ENCODE measurements at regions not wholly inside any gene's neighbourhood (a gene's known extent, or its start where the extent isn't known, plus 50 kb on each side); places are given as distances from the start of the nearest gene placed in this dataset.

GRCh38 chr5:68420476-68421344 lies 205.2 kb downstream of the PIK3R1 start:
- TF ChIP-seq CTCF (IDR thresholded peaks at IDR 0.05), result no peak
- DNase-seq (ENCODE audit: low spot score) (no peak), ATAC-seq (ENCODE audit: low FRiP score) (no peak)

GRCh38 chr5:68421485-68422220 lies 206.1 kb downstream of the PIK3R1 start:
- no peak for DNase-seq (ENCODE audit: low spot score)
- no peak for TF ChIP-seq CTCF (IDR thresholded peaks at IDR 0.05)
- no peak for ATAC-seq (ENCODE audit: low FRiP score)

GRCh38 chr5:68423154-68423811 lies 207.7 kb downstream of the PIK3R1 start:
- TF ChIP-seq CTCF (IDR thresholded peaks at IDR 0.05), result no peak
- DNase-seq (ENCODE audit: low spot score) (no peak), ATAC-seq (ENCODE audit: low FRiP score) (no peak)

- peak; percentile 38 for ATAC-seq (ENCODE audit: low FRiP score)
- TF ChIP-seq CTCF (IDR thresholded peaks at IDR 0.05), result no peak
Observed at GRCh38 chr5:68424799-68425537, 209.4 kb downstream of the PIK3R1 start.

GRCh38 chr5:68426586-68426985 lies 211.0 kb downstream of the PIK3R1 start:
- ATAC-seq (ENCODE audit: low FRiP score), result no peak
- DNase-seq (ENCODE audit: low spot score), result no peak
- TF ChIP-seq CTCF (IDR thresholded peaks at IDR 0.05), result no peak

More at GRCh38 chr5:68424799-68425537, 209.4 kb downstream of the PIK3R1 start:
- DNase-seq (ENCODE audit: low spot score), result no peak

- no peak for ATAC-seq (ENCODE audit: low FRiP score)
- TF ChIP-seq CTCF (IDR thresholded peaks at IDR 0.05), result no peak
- DNase-seq (ENCODE audit: low spot score), result no peak
Observed at GRCh38 chr5:68428231-68428811, 212.8 kb downstream of the PIK3R1 start.

All from omental fat pad (tissue), 3 donors.